SK-N-SH (cell line): ENCODE measurements at regions not wholly inside any gene's neighbourhood (a gene's known extent, or its start where the extent isn't known, plus 50 kb on each side); places are given as distances from the start of the nearest gene placed in this dataset.

Experiments used
- CTCF ChIA-PET: fragments of 300-600, 350-600 bp; formaldehyde crosslinking; extraction: SDS; loops from one replicate; lab custom pipeline; 2021; lab: Yijun Ruan, JAX
- POLR2A ChIA-PET: fragments of 350-600 bp; sonication (Branson Sonifier 250); formaldehyde crosslinking; extraction: SDS; loops from one replicate; lab custom pipeline; 2020; ENCODE audit warnings: antibody characterized with exemption, inconsistent platforms; lab: Yijun Ruan, JAX
- DNase-seq: peaks from one replicate; pipeline ENCODE4 v3.0.0; 2012
- H2AFZ ChIP-seq: fragments of 200-600 bp; sonication (generic); 2 replicates; pipeline ENCODE4 v1.8.1; 2016; ENCODE audit warnings: antibody characterized with exemption, mild to moderate bottlenecking, low read depth
- H3F3A ChIP-seq: fragments of 200-600 bp; sonication (generic); replicated peaks from 2 replicates; pipeline ENCODE3; 2016; ENCODE audit warnings: antibody characterized with exemption, mild to moderate bottlenecking; ENCODE audit not compliant: insufficient read depth
- H3K27ac ChIP-seq, 2 experiments: fragments of 200-500 bp in 1 of 2; fragments of 200-600 bp in 1 of 2; sonication (Bioruptor generic) in 1 of 2; sonication (generic), shearing (Covaris generic) in 1 of 2; 2 replicates each; pipeline versions ENCODE4 v1.5.1 to v1.6.1; 2014 to 2016; ENCODE audit warnings: low read depth in 2 of 2, inconsistent platforms in 1 of 2, low read length in 1 of 2, mild to moderate bottlenecking in 1 of 2, mixed read lengths in 1 of 2
- H3K27me3 ChIP-seq: fragments of 200-600 bp; sonication (generic), shearing (Covaris generic); 2 replicates; pipeline ENCODE4 v1.6.1; 2016; ENCODE audit warnings: mixed run types; ENCODE audit not compliant: insufficient read depth
- H3K36me3 ChIP-seq, 2 experiments: fragments of 200-500 bp in 1 of 2; fragments of 200-600 bp in 1 of 2; sonication (Bioruptor generic) in 1 of 2; sonication (generic) in 1 of 2; replicated peaks in 1 of 2; 2 replicates each; pipeline versions ENCODE3 to v1.5.1; 2014 to 2016; ENCODE audit warnings: low read length in 1 of 2, mild to moderate bottlenecking in 1 of 2; ENCODE audit not compliant: insufficient read depth in 2 of 2, control insufficient read depth in 1 of 2
- H3K4me1 ChIP-seq, 2 experiments: fragments of 200-500 bp in 1 of 2; fragments of 200-600 bp in 1 of 2; sonication (Bioruptor generic) in 1 of 2; sonication (generic), shearing (Covaris generic) in 1 of 2; 2 replicates each; pipeline versions ENCODE4 v1.5.1 to v1.6.1; 2014 to 2016; ENCODE audit warnings: low read depth in 1 of 2, low read length in 1 of 2, mixed run types in 1 of 2; ENCODE audit not compliant: insufficient read depth in 2 of 2, control insufficient read depth in 1 of 2
- H3K4me2 ChIP-seq: fragments of 200-600 bp; sonication (generic), shearing (Covaris generic); 2 replicates; pipeline ENCODE4 v1.6.1; 2017; ENCODE audit warnings: mixed run types
- H3K4me3 ChIP-seq, 2 experiments: fragments of 200-500 bp in 1 of 2; fragments of 200-600 bp in 1 of 2; sonication (Bioruptor generic) in 1 of 2; sonication (generic), shearing (Covaris generic) in 1 of 2; 2 replicates each; pipeline versions ENCODE4 v1.5.1 to v1.8.1; 2014 to 2016; ENCODE audit warnings: low read depth in 2 of 2, inconsistent platforms in 1 of 2, low read length in 1 of 2, mild to moderate bottlenecking in 1 of 2, mixed read lengths in 1 of 2, moderate library complexity in 1 of 2
- H3K79me2 ChIP-seq: fragments of 200-600 bp; sonication (generic); 2 replicates; pipeline ENCODE4 v1.8.1; 2017; ENCODE audit warnings: mild to moderate bottlenecking; ENCODE audit not compliant: insufficient read depth
- H3K9ac ChIP-seq: fragments of 200-600 bp; sonication (generic); 2 replicates; pipeline ENCODE4 v1.6.1; 2017; ENCODE audit warnings: mixed run types
- H3K9me2 ChIP-seq: fragments of 200-600 bp; sonication (generic); 2 replicates; pipeline ENCODE4 v1.6.1; 2017; ENCODE audit warnings: mixed run types
- H3K9me3 ChIP-seq: fragments of 200-600 bp; sonication (generic); 2 replicates; pipeline ENCODE4 v1.6.1; 2017; ENCODE audit warnings: mixed run types, mild to moderate bottlenecking, moderate library complexity
- H4K20me1 ChIP-seq: fragments of 200-600 bp; sonication (generic); 2 replicates; pipeline ENCODE4 v1.6.1; 2017; ENCODE audit warnings: mild to moderate bottlenecking, mixed run types; ENCODE audit not compliant: insufficient read depth
- CHD2 ChIP-seq: fragments of 150-350 bp; IDR thresholded peaks from 2 replicates; pipeline ENCODE4 v1.6.1; 2018; ENCODE audit warnings: low read length; ENCODE audit not compliant: partially characterized antibody
- ELF1 ChIP-seq: IDR thresholded peaks from 2 replicates; pipeline ENCODE4 v1.4.0; 2012
- EZH2phosphoT487 ChIP-seq: fragments of 200-600 bp; sonication (generic); IDR thresholded peaks from 2 replicates; pipeline ENCODE4 v1.6.1; 2017; ENCODE audit warnings: low read depth, mixed run types, mild to moderate bottlenecking, antibody characterized with exemption, moderate library complexity, borderline replicate concordance
- GATA2 ChIP-seq: sonication (generic); formaldehyde crosslinking; IDR thresholded peaks from 2 replicates; pipeline ENCODE4 v1.5.0; 2020; ENCODE audit warnings: mild to moderate bottlenecking, missing genetic modification reagents
- NFIC ChIP-seq: IDR thresholded peaks from 2 replicates; pipeline ENCODE4 v1.4.0; 2012; ENCODE audit warnings: borderline replicate concordance
- POLR2AphosphoS5 ChIP-seq: IDR thresholded peaks from 2 replicates; pipeline ENCODE4 v1.6.1; 2012; ENCODE audit warnings: low read depth, low read length
- RAD21 ChIP-seq: IDR thresholded peaks from 2 replicates; pipeline ENCODE4 v1.6.1; 2012; ENCODE audit warnings: mild to moderate bottlenecking, low read length
- RXRA ChIP-seq: IDR thresholded peaks from 2 replicates; pipeline ENCODE4 v1.4.0; 2012; ENCODE audit warnings: low read depth, mild to moderate bottlenecking, borderline replicate concordance
- SIN3A ChIP-seq: IDR thresholded peaks from 2 replicates; pipeline ENCODE4 v1.6.1; 2012; ENCODE audit warnings: low read depth, mild to moderate bottlenecking, low read length, moderate library complexity, borderline replicate concordance
- TCF12 ChIP-seq: IDR thresholded peaks from 2 replicates; pipeline ENCODE4 v1.4.0; 2012
- WGBS: methylation state at CpG from one replicate; pipeline ENCODE4 v1.1.6; 2017; ENCODE audit warnings: low lambda C conversion rate; 5-methylcytosine and 5-hydroxymethylcytosine counted together
- TF ChIP-seq, protein P1 (sequence below): IDR thresholded peaks from 2 replicates; pipeline ENCODE4 v1.4.0; 2012; ENCODE audit warnings: low read depth, borderline replicate concordance
- TF ChIP-seq, protein P2 (sequence below): IDR thresholded peaks from 2 replicates; pipeline ENCODE4 v1.6.1; 2012; ENCODE audit warnings: mild to moderate bottlenecking, low read depth, low read length, moderate library complexity
- TF ChIP-seq, protein P3 (sequence below): IDR thresholded peaks from 2 replicates; pipeline ENCODE4; 2012

DNA sequence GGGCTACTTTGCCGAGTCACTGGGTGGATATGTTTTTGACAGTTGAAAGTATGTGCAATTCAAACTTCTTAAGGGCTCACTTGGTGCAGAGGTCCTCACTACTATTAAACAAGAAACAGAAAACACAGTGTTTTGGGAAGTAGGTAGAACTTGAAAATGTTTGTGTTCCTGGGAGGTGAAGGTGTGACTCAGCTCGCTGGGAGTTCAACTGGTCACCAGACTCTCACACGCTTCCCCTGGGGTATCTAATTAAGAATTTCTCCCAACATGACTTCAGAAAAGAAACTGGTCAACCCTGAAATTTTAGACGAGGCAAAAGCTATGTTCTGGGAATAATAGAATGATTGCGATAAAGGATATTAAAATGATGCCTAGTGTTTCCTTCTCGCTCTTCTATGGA lies 1039.8 kb upstream of the SEMA6D start:
- H3K36me3 ChIP-seq, result no peaks in the 10 kb centered on the region
- H3K27ac ChIP-seq, result no peak overlapping the region
- H3K9ac ChIP-seq, result no peak overlapping the region
- H2AFZ ChIP-seq, result no peak overlapping the region
- ChIA-PET CTCF (interaction anchor here (0.5 kb wide), 1 partner anchor 34 kb away, joined by 3 read pairs; no protein-coding TSS in a partner anchor), POLR2A (no interaction called here)
- no peak overlapping the region for H3K4me2 ChIP-seq
- H3K79me2 ChIP-seq, result no peaks in the 10 kb centered on the region
- no peaks in the 10 kb centered on the region for H3K9me3 ChIP-seq
- H3F3A ChIP-seq, result no peaks in the 10 kb centered on the region
- no peak for DNase-seq
- 63% methylated on average over 6 of the region's 6 CpGs for WGBS
- no peaks in the 10 kb centered on the region for H3K9me2 ChIP-seq
- no peak overlapping the region for H3K4me3 ChIP-seq
- H3K27me3 ChIP-seq, result no peaks in the 10 kb centered on the region
- no peaks in the 10 kb centered on the region for H3K4me1 ChIP-seq
- H4K20me1 ChIP-seq, result no peaks in the 10 kb centered on the region
- TF ChIP-seq GATA2 (CRISPR knock-in tag), result no peak
- TF ChIP-seq, protein P1, sequence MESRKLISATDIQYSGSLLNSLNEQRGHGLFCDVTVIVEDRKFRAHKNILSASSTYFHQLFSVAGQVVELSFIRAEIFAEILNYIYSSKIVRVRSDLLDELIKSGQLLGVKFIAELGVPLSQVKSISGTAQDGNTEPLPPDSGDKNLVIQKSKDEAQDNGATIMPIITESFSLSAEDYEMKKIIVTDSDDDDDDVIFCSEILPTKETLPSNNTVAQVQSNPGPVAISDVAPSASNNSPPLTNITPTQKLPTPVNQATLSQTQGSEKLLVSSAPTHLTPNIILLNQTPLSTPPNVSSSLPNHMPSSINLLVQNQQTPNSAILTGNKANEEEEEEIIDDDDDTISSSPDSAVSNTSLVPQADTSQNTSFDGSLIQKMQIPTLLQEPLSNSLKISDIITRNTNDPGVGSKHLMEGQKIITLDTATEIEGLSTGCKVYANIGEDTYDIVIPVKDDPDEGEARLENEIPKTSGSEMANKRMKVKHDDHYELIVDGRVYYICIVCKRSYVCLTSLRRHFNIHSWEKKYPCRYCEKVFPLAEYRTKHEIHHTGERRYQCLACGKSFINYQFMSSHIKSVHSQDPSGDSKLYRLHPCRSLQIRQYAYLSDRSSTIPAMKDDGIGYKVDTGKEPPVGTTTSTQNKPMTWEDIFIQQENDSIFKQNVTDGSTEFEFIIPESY, result no peak

DNA sequence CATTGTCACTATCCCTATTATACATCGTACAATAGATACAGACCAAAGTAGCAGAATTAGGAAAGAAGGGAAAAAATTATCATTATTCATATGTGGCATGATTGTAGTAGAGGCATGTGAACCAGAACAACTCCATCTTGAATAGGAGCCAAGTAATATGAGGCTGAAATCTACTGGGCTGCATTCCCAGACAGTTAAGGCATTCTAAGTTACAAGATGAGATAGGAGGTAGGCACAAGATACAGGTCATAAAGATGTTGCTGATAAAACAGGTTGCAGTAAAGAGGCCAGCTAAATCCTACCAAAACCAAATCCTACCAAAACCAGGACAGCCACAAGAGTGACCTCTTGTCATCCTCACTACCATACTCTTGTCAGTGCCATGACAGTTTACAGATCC lies 1035.4 kb upstream of the SEMA6D start:
- WGBS, result 41% methylated on average over 1 of the region's 1 CpG
- H3K9ac ChIP-seq, result no peak overlapping the region
- no peaks in the 10 kb centered on the region for H4K20me1 ChIP-seq
- TF ChIP-seq TCF12 (no peak), GATA2 (CRISPR knock-in tag) (no peak), EZH2phosphoT487 (no peak), RAD21 (no peak), ELF1 (no peak), NFIC (no peak), CHD2 (no peak), SIN3A (no peak), POLR2AphosphoS5 (no peak), RXRA (no peak)
- TF ChIP-seq, protein P1, result no peak
- TF ChIP-seq, protein P2, sequence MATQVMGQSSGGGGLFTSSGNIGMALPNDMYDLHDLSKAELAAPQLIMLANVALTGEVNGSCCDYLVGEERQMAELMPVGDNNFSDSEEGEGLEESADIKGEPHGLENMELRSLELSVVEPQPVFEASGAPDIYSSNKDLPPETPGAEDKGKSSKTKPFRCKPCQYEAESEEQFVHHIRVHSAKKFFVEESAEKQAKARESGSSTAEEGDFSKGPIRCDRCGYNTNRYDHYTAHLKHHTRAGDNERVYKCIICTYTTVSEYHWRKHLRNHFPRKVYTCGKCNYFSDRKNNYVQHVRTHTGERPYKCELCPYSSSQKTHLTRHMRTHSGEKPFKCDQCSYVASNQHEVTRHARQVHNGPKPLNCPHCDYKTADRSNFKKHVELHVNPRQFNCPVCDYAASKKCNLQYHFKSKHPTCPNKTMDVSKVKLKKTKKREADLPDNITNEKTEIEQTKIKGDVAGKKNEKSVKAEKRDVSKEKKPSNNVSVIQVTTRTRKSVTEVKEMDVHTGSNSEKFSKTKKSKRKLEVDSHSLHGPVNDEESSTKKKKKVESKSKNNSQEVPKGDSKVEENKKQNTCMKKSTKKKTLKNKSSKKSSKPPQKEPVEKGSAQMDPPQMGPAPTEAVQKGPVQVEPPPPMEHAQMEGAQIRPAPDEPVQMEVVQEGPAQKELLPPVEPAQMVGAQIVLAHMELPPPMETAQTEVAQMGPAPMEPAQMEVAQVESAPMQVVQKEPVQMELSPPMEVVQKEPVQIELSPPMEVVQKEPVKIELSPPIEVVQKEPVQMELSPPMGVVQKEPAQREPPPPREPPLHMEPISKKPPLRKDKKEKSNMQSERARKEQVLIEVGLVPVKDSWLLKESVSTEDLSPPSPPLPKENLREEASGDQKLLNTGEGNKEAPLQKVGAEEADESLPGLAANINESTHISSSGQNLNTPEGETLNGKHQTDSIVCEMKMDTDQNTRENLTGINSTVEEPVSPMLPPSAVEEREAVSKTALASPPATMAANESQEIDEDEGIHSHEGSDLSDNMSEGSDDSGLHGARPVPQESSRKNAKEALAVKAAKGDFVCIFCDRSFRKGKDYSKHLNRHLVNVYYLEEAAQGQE, result no peak
- TF ChIP-seq, protein P3, sequence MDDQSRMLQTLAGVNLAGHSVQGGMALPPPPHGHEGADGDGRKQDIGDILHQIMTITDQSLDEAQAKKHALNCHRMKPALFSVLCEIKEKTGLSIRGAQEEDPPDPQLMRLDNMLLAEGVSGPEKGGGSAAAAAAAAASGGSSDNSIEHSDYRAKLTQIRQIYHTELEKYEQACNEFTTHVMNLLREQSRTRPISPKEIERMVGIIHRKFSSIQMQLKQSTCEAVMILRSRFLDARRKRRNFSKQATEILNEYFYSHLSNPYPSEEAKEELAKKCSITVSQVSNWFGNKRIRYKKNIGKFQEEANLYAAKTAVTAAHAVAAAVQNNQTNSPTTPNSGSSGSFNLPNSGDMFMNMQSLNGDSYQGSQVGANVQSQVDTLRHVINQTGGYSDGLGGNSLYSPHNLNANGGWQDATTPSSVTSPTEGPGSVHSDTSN, result no peak
- H3K79me2 ChIP-seq, result no peaks in the 10 kb centered on the region
- CTCF ChIA-PET, result no interaction called here
- H2AFZ ChIP-seq, result no peak overlapping the region
- no peak for DNase-seq
- no peaks in the 10 kb centered on the region for H3K9me2 ChIP-seq
- H3K9me3 ChIP-seq, result no peaks in the 10 kb centered on the region
- no peak overlapping the region for H3K4me3 ChIP-seq
- no peaks in the 10 kb centered on the region for H3K4me1 ChIP-seq
- H3F3A ChIP-seq, result no peaks in the 10 kb centered on the region
- no peak overlapping the region for H3K4me2 ChIP-seq
- no peaks in the 10 kb centered on the region for H3K27me3 ChIP-seq
- H3K27ac ChIP-seq, result no peak overlapping the region
- POLR2A ChIA-PET, result no interaction called here
- H3K36me3 ChIP-seq, result no peaks in the 10 kb centered on the region
